D341Med (cell line): ENCODE measurements at regions not wholly inside any gene's neighbourhood (a gene's known extent, or its start where the extent isn't known, plus 50 kb on each side); places are given as distances from the start of the nearest gene placed in this dataset.
A peak's percentile ranks its signal among the peaks of the same experiment; 100 is the strongest.
"Not testable (repeated sequence)": the region's sequence is repeated elsewhere in the genome, so short reads cannot be mapped to it uniquely, and the experiment has no call there.

Source experiments
- DNase-seq: peaks from one replicate; pipeline ENCODE4 v3.0.0; 2012; ENCODE audit warnings: low spot score

GRCh38 chr2:100703213-100703612 lies 116.7 kb upstream of the NPAS2 start:
- no peak for DNase-seq

- no peak for DNase-seq
Measured at GRCh38 chr2:100703739-100704138, 116.2 kb upstream of the NPAS2 start.

- no peak for DNase-seq
Measured at GRCh38 chr2:100704156-100704555, 115.8 kb upstream of the NPAS2 start.

GRCh38 chr2:100704711-100705110 lies 115.2 kb upstream of the NPAS2 start:
- no peak for DNase-seq

- no peak for DNase-seq
Measured at GRCh38 chr2:100707016-100707947, 112.7 kb upstream of the NPAS2 start.

- no peak for DNase-seq
Measured at GRCh38 chr2:100708333-100708732, 111.6 kb upstream of the NPAS2 start.

GRCh38 chr2:100713106-100713505 lies 106.8 kb upstream of the NPAS2 start:
- DNase-seq: no peak

GRCh38 chr2:100714396-100715010 lies 105.4 kb upstream of the NPAS2 start:
- not testable (repeated sequence) for DNase-seq

- not testable (repeated sequence) for DNase-seq
Measured at GRCh38 chr2:100715861-100716260, 104.1 kb upstream of the NPAS2 start.

GRCh38 chr2:100716581-100716980 lies 103.4 kb upstream of the NPAS2 start:
- no peak for DNase-seq

- no peak for DNase-seq
Measured at GRCh38 chr2:100718065-100718629, 101.8 kb upstream of the NPAS2 start.

- DNase-seq: no peak
Measured at GRCh38 chr2:100720445-100720844, 99.5 kb upstream of the NPAS2 start.

GRCh38 chr2:100721693-100722092 lies 98.2 kb upstream of the NPAS2 start:
- DNase-seq: no peak

GRCh38 chr2:100722125-100722524 lies 97.8 kb upstream of the NPAS2 start:
- no peak for DNase-seq

GRCh38 chr2:100726866-100727265 lies 93.1 kb upstream of the NPAS2 start:
- DNase-seq: no peak

GRCh38 chr2:100730290-100730868 lies 89.6 kb upstream of the NPAS2 start:
- DNase-seq: peak; percentile 36

GRCh38 chr2:100731535-100731981 lies 88.4 kb upstream of the NPAS2 start:
- no peak for DNase-seq

GRCh38 chr2:100733391-100734187 lies 86.3 kb upstream of the NPAS2 start:
- no peak for DNase-seq

- DNase-seq: no peak
Measured at GRCh38 chr2:100736121-100736915, 83.6 kb upstream of the NPAS2 start.

GRCh38 chr2:100739735-100740432 lies 80.1 kb upstream of the NPAS2 start:
- no peak for DNase-seq
